ENCODE measurements at regions not wholly inside any gene's neighbourhood (a gene's known extent, or its start where the extent isn't known, plus 50 kb on each side); places are given as distances from the start of the nearest gene placed in this dataset.

GRCh38 chr4:143082701-143083100 is 102.0 kb upstream of the USP38 start:
- no peaks in the 10 kb centered on the region for H3K4me1 ChIP-seq (replicated peaks in 1 of 2)
- H3K27me3 ChIP-seq, result no peaks in the 10 kb centered on the region
- no peak for DNase-seq
- H3K4me3 ChIP-seq, result no peak overlapping the region
- no peak for TF ChIP-seq CTCF (IDR thresholded peaks at IDR 0.05)
- TF ChIP-seq POLR2A (IDR thresholded peaks at IDR 0.05), result no peak
- no peaks in the 10 kb centered on the region for H3K9me3 ChIP-seq (replicated peaks in 1 of 3)
- no peaks in the 10 kb centered on the region for H3K36me3 ChIP-seq (replicated peaks in 1 of 2)
- no peak overlapping the region for H3K27ac ChIP-seq
- intact Hi-C loops (cut with DNase I), result no loop called here
- WGBS, 4 donors, result 52 to 87% (median 58%) methylated on average over 1 of the region's 1 CpG

GRCh38 chr4:143083756-143084472 is 100.8 kb upstream of the USP38 start:
- WGBS, 4 donors, result 63 to 70% (median 65%) methylated on average over 2 of the region's 2 CpGs
- Histone ChIP-seq H3K27ac (no peak overlapping the region), H3K27me3 (no peaks in the 10 kb centered on the region), H3K36me3 (replicated peaks in 1 of 2) (no peaks in the 10 kb centered on the region), H3K9me3 (replicated peaks in 1 of 3) (no peaks in the 10 kb centered on the region), H3K4me1 (replicated peaks in 1 of 2) (no peaks in the 10 kb centered on the region), H3K4me3 (no peak overlapping the region)
- TF ChIP-seq POLR2A (IDR thresholded peaks at IDR 0.05) (no peak), CTCF (IDR thresholded peaks at IDR 0.05) (no peak)
- DNase-seq, result no peak
- intact Hi-C loops (cut with DNase I), result no loop called here

- Histone ChIP-seq H3K27me3 (no peaks in the 10 kb centered on the region), H3K4me1 (replicated peaks in 1 of 2) (no peaks in the 10 kb centered on the region), H3K36me3 (replicated peaks in 1 of 2) (no peaks in the 10 kb centered on the region), H3K9me3 (replicated peaks in 1 of 3) (no peaks in the 10 kb centered on the region), H3K27ac (no peak overlapping the region), H3K4me3 (no peak overlapping the region)
- DNase-seq, result no peak
- TF ChIP-seq POLR2A (IDR thresholded peaks at IDR 0.05), result no peak
- TF ChIP-seq CTCF (IDR thresholded peaks at IDR 0.05), result no peak
- intact Hi-C loops (cut with DNase I), result no loop called here
- WGBS, 4 donors, result 79 to 97% (median 89%) methylated on average over 1 of the region's 1 CpG
Observed at GRCh38 chr4:143084566-143084965, 100.2 kb upstream of the USP38 start.

GRCh38 chr4:143085224-143085623 is 99.5 kb upstream of the USP38 start:
- Histone ChIP-seq H3K4me3 (no peak overlapping the region), H3K36me3 (replicated peaks in 1 of 2) (no peaks in the 10 kb centered on the region), H3K27me3 (no peaks in the 10 kb centered on the region), H3K27ac (no peak overlapping the region), H3K9me3 (replicated peaks in 1 of 3) (no peaks in the 10 kb centered on the region), H3K4me1 (replicated peaks in 1 of 2) (no peaks in the 10 kb centered on the region)
- intact Hi-C loops (cut with DNase I), result no loop called here
- TF ChIP-seq CTCF (IDR thresholded peaks at IDR 0.05), result peak in 4 of 6 experiments; percentile 3 to 37 (median 32)
- no peak for TF ChIP-seq POLR2A (IDR thresholded peaks at IDR 0.05)
- DNase-seq, result no peak
- WGBS, 4 donors, result 11 to 27% (median 15%) methylated on average over 2 of the region's 2 CpGs
